GM19035 (cell line): ENCODE measurements at regions not wholly inside any gene's neighbourhood (a gene's known extent, or its start where the extent isn't known, plus 50 kb on each side); places are given as distances from the start of the nearest gene placed in this dataset.

Experiments used
- ATAC-seq: cut with Tn5 transposase; IDR thresholded peaks from one replicate; pipeline ENCODE4 v1.9.1; 2021; ENCODE audit not compliant: unreplicated experiment

- ATAC-seq, result no peak
Observed at GRCh38 chr4:57442241-57442640, 332.1 kb upstream of the IGFBP7 start.

GRCh38 chr4:57437649-57438048 lies 327.5 kb upstream of the IGFBP7 start:
- no peak for ATAC-seq

GRCh38 chr4:57435300-57435699 lies 325.1 kb upstream of the IGFBP7 start:
- ATAC-seq, result no peak

GRCh38 chr4:57430726-57431125 lies 320.5 kb upstream of the IGFBP7 start:
- ATAC-seq, result no peak

- ATAC-seq, result peak; percentile 87
Observed at GRCh38 chr4:57426779-57427395, 316.7 kb upstream of the IGFBP7 start.

- ATAC-seq, result no peak
Observed at GRCh38 chr4:57425610-57426009, 315.4 kb upstream of the IGFBP7 start.

- no peak for ATAC-seq
Observed at GRCh38 chr4:57424232-57424897, 314.2 kb upstream of the IGFBP7 start.

GRCh38 chr4:57418133-57418532 lies 307.9 kb upstream of the IGFBP7 start:
- ATAC-seq, result no peak

GRCh38 chr4:57412259-57413054 lies 302.3 kb upstream of the IGFBP7 start:
- no peak for ATAC-seq

GRCh38 chr4:57410331-57411052 lies 300.3 kb upstream of the IGFBP7 start:
- no peak for ATAC-seq

- ATAC-seq, result no peak
Observed at GRCh38 chr4:57405359-57405758, 295.2 kb upstream of the IGFBP7 start.

- ATAC-seq, result no peak
Observed at GRCh38 chr4:57404483-57404882, 294.3 kb upstream of the IGFBP7 start.

- no peak for ATAC-seq
Observed at GRCh38 chr4:57403591-57403990, 293.4 kb upstream of the IGFBP7 start.

- no peak for ATAC-seq
Observed at GRCh38 chr4:57401586-57401985, 291.4 kb upstream of the IGFBP7 start.

GRCh38 chr4:57378766-57379165 lies 268.6 kb upstream of the IGFBP7 start:
- ATAC-seq, result no peak

- no peak for ATAC-seq
Observed at GRCh38 chr4:57374866-57375595, 264.8 kb upstream of the IGFBP7 start.

- ATAC-seq, result no peak
Observed at GRCh38 chr4:57373991-57374390, 263.8 kb upstream of the IGFBP7 start.

GRCh38 chr4:57371671-57372070 lies 261.5 kb upstream of the IGFBP7 start:
- ATAC-seq, result no peak

- no peak for ATAC-seq
Observed at GRCh38 chr4:57370691-57371090, 260.5 kb upstream of the IGFBP7 start.

- no peak for ATAC-seq
Observed at GRCh38 chr4:57369446-57369845, 259.3 kb upstream of the IGFBP7 start.

- ATAC-seq, result no peak
Observed at GRCh38 chr4:57364255-57364654, 254.1 kb upstream of the IGFBP7 start.
